SK-N-SH treated with all-trans-retinoic acid at 6 μM for 48 hours (cell line): ENCODE measurements at regions not wholly inside any gene's neighbourhood (a gene's known extent, or its start where the extent isn't known, plus 50 kb on each side); places are given as distances from the start of the nearest gene placed in this dataset.

Experiments used
- ATAC-seq: fragments of 200-7000 bp; cut with Tn5 transposase; 3 replicates; pipeline ENCODE4 v1.9.1; 2020; ENCODE audit warnings: mild to moderate bottlenecking, moderate library complexity
- BACH2 ChIP-seq: fragments of 250-450 bp; sonication (Bioruptor Pico); IDR thresholded peaks from 2 replicates; pipeline ENCODE4 v1.9.0; 2021; ENCODE audit warnings: mild to moderate bottlenecking, borderline replicate concordance
- ESRRG ChIP-seq: fragments of 250-450 bp; sonication (Bioruptor Pico); IDR thresholded peaks from 2 replicates; pipeline ENCODE4 v1.6.1; 2021; ENCODE audit warnings: mild to moderate bottlenecking
- OSR1 ChIP-seq: fragments of 250-450 bp; sonication (Bioruptor Pico); IDR thresholded peaks from 2 replicates; pipeline ENCODE4 v1.8.0; 2022; ENCODE audit warnings: moderate library complexity, mild to moderate bottlenecking, inconsistent platforms
- RARB ChIP-seq: fragments of 250-450 bp; sonication (Bioruptor Pico); IDR thresholded peaks from 2 replicates; pipeline ENCODE4 v1.8.0; 2021; ENCODE audit warnings: mild to moderate bottlenecking, moderate library complexity
- SNAI2 ChIP-seq: fragments of 250-450 bp; sonication (Bioruptor Pico); IDR thresholded peaks from 2 replicates; pipeline ENCODE4 v1.5.0; 2020; ENCODE audit warnings: mild to moderate bottlenecking, moderate library complexity
- TOX ChIP-seq: fragments of 250-450 bp; sonication (Bioruptor Pico); IDR thresholded peaks from 2 replicates; pipeline ENCODE4 v1.8.0; 2021; ENCODE audit warnings: mild to moderate bottlenecking, moderate library complexity, borderline replicate concordance
- ZC3H10 ChIP-seq: fragments of 250-450 bp; sonication (Bioruptor Pico); IDR thresholded peaks from 2 replicates; pipeline ENCODE4 v1.5.1; 2021; ENCODE audit warnings: mild to moderate bottlenecking, moderate library complexity
- ZFP3 ChIP-seq: fragments of 250-450 bp; sonication (Bioruptor Pico); IDR thresholded peaks from 2 replicates; pipeline ENCODE4 v1.5.0; 2020; ENCODE audit warnings: mild to moderate bottlenecking, moderate library complexity
- ZFP30 ChIP-seq: fragments of 450-650 bp; formaldehyde crosslinking; IDR thresholded peaks from 2 replicates; pipeline ENCODE4 v1.5.0; 2022; ENCODE audit warnings: mild to moderate bottlenecking, moderate library complexity
- ZNF565 ChIP-seq: fragments of 450-650 bp; formaldehyde crosslinking; conservative IDR thresholded peaks from 2 replicates; pipeline ENCODE4 v1.5.0; 2020; ENCODE audit warnings: low read depth, mild to moderate bottlenecking, moderate library complexity
- ZNF70 ChIP-seq: fragments of 450-650 bp; formaldehyde crosslinking; IDR thresholded peaks from 2 replicates; pipeline ENCODE4 v1.5.0; 2020; ENCODE audit warnings: mild to moderate bottlenecking, moderate library complexity
- ZNF8 ChIP-seq: fragments of 450-650 bp; formaldehyde crosslinking; IDR thresholded peaks from 2 replicates; pipeline ENCODE4 v1.5.0; 2020; ENCODE audit warnings: mild to moderate bottlenecking, moderate library complexity
- TF ChIP-seq, protein P1 (sequence below): fragments of 250-450 bp; sonication (Bioruptor Pico); IDR thresholded peaks from 2 replicates; pipeline ENCODE4 v1.8.0; 2020; ENCODE audit warnings: mild to moderate bottlenecking, moderate library complexity, borderline replicate concordance
- TF ChIP-seq, protein P2 (sequence below): fragments of 250-450 bp; sonication (Bioruptor Pico); IDR thresholded peaks from 2 replicates; pipeline ENCODE4 v1.5.1; 2021; ENCODE audit warnings: mild to moderate bottlenecking, moderate library complexity
- TF ChIP-seq, protein P3 (sequence below): fragments of 250-450 bp; sonication (Bioruptor Pico); IDR thresholded peaks from 2 replicates; pipeline ENCODE4 v1.8.0; 2021; ENCODE audit warnings: low read depth, mild to moderate bottlenecking, moderate library complexity, borderline replicate concordance
- TF ChIP-seq, protein P4 (sequence below): fragments of 250-450 bp; sonication (Bioruptor Pico); IDR thresholded peaks from 2 replicates; pipeline ENCODE4 v1.5.0; 2020; ENCODE audit warnings: mild to moderate bottlenecking, moderate library complexity

DNA sequence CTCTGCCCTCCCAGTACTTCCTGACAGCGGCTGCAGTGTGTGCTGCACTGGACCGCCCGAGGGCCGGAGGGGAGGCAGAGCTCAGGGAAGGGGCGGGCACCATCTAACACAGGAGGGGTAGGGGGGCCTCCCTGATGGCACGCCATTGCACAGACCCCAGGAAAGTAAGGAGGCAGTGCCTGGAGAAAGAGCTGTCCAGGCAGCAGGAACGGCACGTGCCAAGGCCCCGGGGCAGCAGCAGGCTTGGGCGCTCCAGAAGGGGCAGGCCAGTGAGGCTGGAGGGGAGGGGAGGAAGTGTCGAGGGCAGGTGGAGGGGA lies 110.7 kb downstream of the CRYAA start:
- no peak for ATAC-seq

DNA sequence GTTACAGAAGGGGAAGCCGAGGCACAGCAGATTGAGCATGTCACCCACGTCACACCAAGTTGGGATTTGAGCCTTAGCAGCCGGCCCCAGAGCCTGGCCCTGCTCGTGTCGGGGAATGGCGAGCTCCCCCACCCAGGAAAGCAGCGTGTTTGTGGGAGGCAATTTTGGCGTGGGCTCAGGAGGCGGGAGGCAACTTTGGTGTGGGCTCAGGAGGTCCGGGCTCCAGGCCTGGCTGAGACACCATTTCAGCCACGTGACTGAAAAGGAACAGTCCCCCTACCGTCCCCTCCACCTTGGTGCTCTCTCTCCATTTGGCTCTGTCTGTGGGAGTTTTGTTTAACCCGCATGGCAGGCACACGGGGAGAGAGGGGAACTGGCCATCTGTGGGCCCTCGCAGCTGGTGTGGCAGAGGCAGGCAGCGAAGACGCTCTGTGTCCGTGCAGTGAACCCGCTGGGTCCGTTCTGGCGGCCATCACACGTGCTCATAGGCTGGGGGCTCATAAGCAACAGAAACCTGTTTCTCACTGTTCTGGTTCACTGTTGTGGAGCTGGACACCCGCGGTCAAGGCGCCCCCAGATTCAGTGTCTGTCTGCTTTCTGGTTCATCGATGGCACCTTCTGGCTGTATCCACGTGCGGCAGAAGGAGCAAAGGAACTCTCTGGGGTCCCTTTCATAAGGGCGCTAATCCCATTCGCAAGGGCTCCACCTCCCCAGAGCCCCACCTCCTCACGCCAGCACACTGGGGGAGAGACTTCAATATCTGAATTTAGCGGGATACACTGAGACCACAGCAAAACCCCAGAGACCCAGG lies 110.2 kb downstream of the CRYAA start:
- no peak for ATAC-seq
- TF ChIP-seq ESRRG (no peak), ZC3H10 (CRISPR knock-in tag) (no peak), SNAI2 (CRISPR knock-in tag) (no peak), BACH2 (CRISPR knock-in tag) (no peak)
- TF ChIP-seq, protein P1, sequence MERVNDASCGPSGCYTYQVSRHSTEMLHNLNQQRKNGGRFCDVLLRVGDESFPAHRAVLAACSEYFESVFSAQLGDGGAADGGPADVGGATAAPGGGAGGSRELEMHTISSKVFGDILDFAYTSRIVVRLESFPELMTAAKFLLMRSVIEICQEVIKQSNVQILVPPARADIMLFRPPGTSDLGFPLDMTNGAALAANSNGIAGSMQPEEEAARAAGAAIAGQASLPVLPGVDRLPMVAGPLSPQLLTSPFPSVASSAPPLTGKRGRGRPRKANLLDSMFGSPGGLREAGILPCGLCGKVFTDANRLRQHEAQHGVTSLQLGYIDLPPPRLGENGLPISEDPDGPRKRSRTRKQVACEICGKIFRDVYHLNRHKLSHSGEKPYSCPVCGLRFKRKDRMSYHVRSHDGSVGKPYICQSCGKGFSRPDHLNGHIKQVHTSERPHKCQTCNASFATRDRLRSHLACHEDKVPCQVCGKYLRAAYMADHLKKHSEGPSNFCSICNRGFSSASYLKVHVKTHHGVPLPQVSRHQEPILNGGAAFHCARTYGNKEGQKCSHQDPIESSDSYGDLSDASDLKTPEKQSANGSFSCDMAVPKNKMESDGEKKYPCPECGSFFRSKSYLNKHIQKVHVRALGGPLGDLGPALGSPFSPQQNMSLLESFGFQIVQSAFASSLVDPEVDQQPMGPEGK, result no peak
- TF ChIP-seq, protein P2, sequence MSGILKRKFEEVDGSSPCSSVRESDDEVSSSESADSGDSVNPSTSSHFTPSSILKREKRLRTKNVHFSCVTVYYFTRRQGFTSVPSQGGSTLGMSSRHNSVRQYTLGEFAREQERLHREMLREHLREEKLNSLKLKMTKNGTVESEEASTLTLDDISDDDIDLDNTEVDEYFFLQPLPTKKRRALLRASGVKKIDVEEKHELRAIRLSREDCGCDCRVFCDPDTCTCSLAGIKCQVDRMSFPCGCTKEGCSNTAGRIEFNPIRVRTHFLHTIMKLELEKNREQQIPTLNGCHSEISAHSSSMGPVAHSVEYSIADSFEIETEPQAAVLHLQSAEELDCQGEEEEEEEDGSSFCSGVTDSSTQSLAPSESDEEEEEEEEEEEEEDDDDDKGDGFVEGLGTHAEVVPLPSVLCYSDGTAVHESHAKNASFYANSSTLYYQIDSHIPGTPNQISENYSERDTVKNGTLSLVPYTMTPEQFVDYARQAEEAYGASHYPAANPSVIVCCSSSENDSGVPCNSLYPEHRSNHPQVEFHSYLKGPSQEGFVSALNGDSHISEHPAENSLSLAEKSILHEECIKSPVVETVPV (CRISPR knock-in tag), result no peak
- TF ChIP-seq, all 23 proteins: peak for 0

More for the DNA sequence above, 110.7 kb downstream of the CRYAA start:
- no peak for TF ChIP-seq RARB
- TF ChIP-seq, protein P3, sequence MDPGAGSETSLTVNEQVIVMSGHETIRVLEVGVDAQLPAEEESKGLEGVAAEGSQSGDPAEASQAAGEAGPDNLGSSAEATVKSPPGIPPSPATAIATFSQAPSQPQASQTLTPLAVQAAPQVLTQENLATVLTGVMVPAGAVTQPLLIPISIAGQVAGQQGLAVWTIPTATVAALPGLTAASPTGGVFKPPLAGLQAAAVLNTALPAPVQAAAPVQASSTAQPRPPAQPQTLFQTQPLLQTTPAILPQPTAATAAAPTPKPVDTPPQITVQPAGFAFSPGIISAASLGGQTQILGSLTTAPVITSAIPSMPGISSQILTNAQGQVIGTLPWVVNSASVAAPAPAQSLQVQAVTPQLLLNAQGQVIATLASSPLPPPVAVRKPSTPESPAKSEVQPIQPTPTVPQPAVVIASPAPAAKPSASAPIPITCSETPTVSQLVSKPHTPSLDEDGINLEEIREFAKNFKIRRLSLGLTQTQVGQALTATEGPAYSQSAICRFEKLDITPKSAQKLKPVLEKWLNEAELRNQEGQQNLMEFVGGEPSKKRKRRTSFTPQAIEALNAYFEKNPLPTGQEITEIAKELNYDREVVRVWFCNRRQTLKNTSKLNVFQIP, result no peak

DNA sequence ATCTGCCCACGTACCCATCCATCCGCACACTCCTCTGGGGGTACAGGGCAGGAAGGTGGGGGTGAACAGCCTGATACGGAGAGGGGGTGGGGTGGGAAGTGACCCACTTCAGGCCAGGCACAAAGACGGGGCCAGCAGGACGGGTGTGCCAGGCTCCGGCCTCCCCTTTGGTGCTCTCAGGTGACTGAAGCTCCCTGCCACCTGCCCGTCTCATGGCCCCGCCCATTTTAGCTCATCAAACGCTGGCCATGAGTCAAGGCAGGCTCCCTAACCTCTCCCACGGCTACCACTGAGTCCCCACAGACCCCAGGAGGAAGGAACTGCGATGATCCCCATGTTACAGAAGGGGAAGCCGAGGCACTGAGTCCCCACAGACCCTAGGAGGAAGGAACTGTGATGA lies 109.6 kb downstream of the CRYAA start:
- TF ChIP-seq TOX (CRISPR knock-in tag) (no peak), ZNF8 (no peak), ZNF70 (CRISPR knock-in tag) (no peak), OSR1 (CRISPR knock-in tag) (no peak), ZNF565 (CRISPR knock-in tag) (no peak), BACH2 (CRISPR knock-in tag) (no peak), ZFP3 (no peak), SNAI2 (CRISPR knock-in tag) (no peak), ZFP30 (CRISPR knock-in tag) (no peak), ZC3H10 (CRISPR knock-in tag) (no peak)
- TF ChIP-seq, protein P4, sequence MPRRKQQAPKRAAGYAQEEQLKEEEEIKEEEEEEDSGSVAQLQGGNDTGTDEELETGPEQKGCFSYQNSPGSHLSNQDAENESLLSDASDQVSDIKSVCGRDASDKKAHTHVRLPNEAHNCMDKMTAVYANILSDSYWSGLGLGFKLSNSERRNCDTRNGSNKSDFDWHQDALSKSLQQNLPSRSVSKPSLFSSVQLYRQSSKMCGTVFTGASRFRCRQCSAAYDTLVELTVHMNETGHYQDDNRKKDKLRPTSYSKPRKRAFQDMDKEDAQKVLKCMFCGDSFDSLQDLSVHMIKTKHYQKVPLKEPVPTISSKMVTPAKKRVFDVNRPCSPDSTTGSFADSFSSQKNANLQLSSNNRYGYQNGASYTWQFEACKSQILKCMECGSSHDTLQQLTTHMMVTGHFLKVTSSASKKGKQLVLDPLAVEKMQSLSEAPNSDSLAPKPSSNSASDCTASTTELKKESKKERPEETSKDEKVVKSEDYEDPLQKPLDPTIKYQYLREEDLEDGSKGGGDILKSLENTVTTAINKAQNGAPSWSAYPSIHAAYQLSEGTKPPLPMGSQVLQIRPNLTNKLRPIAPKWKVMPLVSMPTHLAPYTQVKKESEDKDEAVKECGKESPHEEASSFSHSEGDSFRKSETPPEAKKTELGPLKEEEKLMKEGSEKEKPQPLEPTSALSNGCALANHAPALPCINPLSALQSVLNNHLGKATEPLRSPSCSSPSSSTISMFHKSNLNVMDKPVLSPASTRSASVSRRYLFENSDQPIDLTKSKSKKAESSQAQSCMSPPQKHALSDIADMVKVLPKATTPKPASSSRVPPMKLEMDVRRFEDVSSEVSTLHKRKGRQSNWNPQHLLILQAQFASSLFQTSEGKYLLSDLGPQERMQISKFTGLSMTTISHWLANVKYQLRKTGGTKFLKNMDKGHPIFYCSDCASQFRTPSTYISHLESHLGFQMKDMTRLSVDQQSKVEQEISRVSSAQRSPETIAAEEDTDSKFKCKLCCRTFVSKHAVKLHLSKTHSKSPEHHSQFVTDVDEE (CRISPR knock-in tag), result no peak
- TF ChIP-seq, protein P2 (CRISPR knock-in tag), result no peak
- TF ChIP-seq, protein P3, result no peak
- no peak for ATAC-seq
